ENCODE measurements at regions not wholly inside any gene's neighbourhood (a gene's known extent, or its start where the extent isn't known, plus 50 kb on each side); places are given as distances from the start of the nearest gene placed in this dataset.

DNA sequence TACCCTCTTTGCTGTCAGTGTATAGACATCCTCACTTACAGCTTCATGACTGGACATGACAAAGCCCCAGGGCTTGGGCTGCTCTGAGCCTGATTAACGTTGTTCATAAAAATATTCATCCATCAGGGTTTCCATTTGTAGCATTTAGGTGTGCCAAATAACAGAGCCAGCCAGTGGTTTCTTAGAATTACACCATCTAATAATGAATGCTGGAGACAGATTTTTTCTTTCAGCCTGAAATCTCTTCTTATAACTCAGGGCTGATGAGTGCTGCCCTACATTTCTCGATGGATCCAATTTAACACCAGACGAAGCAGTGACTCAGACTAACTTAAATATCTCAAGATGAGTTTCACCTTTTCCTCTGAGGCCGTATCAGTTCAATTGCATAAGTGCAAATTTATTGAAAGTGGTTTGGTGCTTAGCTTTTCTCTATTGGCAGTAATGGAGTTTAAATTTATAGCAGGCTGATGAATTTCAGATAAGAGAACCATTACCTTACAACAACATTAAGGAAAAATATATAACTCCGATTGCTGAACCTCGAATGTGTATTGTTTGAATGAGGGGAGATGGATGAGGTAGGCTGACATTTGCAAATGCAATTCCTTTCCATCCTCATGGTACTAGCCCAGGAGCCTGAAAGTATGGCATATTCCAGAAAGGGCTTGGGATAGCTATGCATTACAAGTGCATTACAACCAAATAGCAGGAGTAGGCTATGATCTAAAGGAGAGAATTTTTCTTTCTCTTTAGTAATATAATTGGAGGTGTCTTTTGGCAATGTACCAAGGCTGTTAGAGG is 900.6 kb downstream of the KCNMA1 start:
- H3K4me3 ChIP-seq (ENCODE audit: low read depth, low read length), result no peak overlapping the region
- no peak for DNase-seq (ENCODE audit: low read depth)

- no peak for DNase-seq (ENCODE audit: low read depth)
- H3K4me3 ChIP-seq (ENCODE audit: low read depth, low read length), result no peak overlapping the region
Observed at GRCh38 chr10:76736392-76736791, 901.2 kb downstream of the KCNMA1 start.

GRCh38 chr10:76735866-76736265 is 901.7 kb downstream of the KCNMA1 start:
- no peak overlapping the region for H3K4me3 ChIP-seq (ENCODE audit: low read depth, low read length)
- DNase-seq (ENCODE audit: low read depth), result no peak

DNA sequence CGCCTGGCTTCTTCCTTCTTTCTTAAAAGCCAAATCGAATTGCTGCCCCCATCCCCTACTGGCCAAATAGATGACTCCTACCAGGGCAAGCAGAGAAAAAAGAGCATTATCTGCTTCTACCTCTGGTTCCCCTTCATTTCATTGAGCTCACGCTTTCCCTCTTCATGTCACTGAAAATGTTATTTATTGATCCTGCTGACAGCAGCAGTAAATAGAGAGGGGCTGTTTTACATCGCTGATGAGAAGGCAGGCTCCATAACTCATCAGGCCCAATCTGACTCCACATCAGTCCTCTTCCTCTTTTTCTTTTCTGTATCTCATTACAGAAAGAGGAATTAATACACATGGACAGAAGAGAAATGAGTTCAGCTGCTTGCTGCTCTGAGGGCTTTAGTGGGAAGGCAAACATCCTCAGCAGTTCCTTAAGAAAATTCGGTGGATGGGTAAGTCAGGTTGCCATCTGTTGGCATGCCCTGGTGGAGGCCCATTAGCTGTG is 904.1 kb downstream of the KCNMA1 start:
- no peak for DNase-seq (ENCODE audit: low read depth)
- H3K4me3 ChIP-seq (ENCODE audit: low read depth, low read length), result no peak overlapping the region

DNA sequence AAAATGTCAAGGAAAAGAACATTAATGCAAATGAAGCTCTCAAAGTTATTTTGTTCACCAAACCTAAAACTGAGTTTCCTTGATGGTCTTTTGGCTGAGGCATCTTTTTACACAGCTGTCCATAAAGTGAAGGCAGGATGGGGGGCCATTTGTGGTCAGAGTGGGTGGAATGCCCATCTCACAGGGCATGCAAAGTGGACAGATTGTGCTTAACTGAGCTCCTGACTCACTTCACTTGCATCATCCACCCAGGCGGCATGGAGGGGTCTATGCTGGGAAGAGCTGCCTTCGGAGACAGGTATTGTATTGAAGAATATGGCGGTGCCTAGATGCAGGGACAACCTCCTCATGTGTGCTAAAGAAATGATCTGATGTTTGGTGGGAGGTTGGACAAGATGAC is 905.3 kb downstream of the KCNMA1 start:
- peak; percentile 13 for DNase-seq (ENCODE audit: low read depth)
- no peak overlapping the region for H3K4me3 ChIP-seq (ENCODE audit: low read depth, low read length)

- no peak overlapping the region for H3K4me3 ChIP-seq (ENCODE audit: low read depth, low read length)
- DNase-seq (ENCODE audit: low read depth), result no peak
Observed at GRCh38 chr10:76729841-76730487, 907.6 kb downstream of the KCNMA1 start.

DNA sequence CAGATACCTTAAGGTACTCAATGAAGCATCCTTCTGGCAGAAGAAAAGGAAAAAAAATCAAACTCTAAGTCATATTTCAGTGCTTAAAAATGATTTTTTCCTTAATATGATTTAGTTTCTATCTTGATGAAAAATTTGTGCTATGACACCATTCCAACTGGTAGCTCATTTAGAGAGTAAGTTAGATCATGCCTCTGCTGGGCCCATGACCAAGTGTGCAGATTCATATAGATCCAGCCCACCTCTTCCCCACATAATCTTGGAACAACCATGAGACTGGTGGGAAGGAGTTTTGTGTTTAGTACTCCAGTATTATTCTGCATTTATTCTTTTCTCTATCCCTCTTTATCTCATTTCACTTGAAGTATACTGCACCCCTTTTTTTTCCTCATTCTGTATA is 908.3 kb downstream of the KCNMA1 start:
- DNase-seq (ENCODE audit: low read depth), result no peak
- H3K4me3 ChIP-seq (ENCODE audit: low read depth, low read length), result no peak overlapping the region

DNA sequence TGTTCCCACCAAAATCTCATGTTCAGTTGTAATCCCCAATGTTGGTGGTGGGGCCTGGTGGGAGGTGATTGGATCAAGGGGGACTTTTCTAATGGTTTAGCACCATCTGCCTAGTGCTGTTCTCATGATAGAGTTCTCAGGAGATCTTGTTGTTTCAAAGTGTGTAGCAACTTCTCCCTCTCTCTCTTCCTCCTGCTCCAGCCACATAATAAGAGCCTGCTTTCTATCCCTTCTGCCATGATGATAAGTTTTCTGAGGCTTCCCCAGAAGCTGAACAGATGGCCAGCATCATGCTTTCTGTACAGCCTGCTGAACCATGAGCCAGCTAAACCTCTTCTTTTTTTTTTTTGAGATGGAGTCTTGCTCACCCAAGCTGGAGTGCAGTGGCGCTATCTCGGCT is 910.6 kb downstream of the KCNMA1 start:
- H3K4me3 ChIP-seq (ENCODE audit: low read depth, low read length), result no peak overlapping the region
- no peak for DNase-seq (ENCODE audit: low read depth)

GRCh38 chr10:76723844-76724243 is 913.8 kb downstream of the KCNMA1 start:
- no peak for DNase-seq (ENCODE audit: low read depth)
- no peak overlapping the region for H3K4me3 ChIP-seq (ENCODE audit: low read depth, low read length)

- H3K4me3 ChIP-seq (ENCODE audit: low read depth, low read length), result no peak overlapping the region
- DNase-seq (ENCODE audit: low read depth), result no peak
Observed at GRCh38 chr10:76721891-76722505, 915.6 kb downstream of the KCNMA1 start.

GRCh38 chr10:76719006-76719405 is 918.6 kb downstream of the KCNMA1 start:
- no peak for DNase-seq (ENCODE audit: low read depth)
- no peak overlapping the region for H3K4me3 ChIP-seq (ENCODE audit: low read depth, low read length)

GRCh38 chr10:76717141-76717540 is 920.5 kb downstream of the KCNMA1 start:
- peak; percentile 38 for DNase-seq (ENCODE audit: low read depth)
- H3K4me3 ChIP-seq (ENCODE audit: low read depth, low read length), result no peak overlapping the region

- no peak for DNase-seq (ENCODE audit: low read depth)
- no peak overlapping the region for H3K4me3 ChIP-seq (ENCODE audit: low read depth, low read length)
Observed at GRCh38 chr10:76711222-76711997, 926.2 kb downstream of the KCNMA1 start.

GRCh38 chr10:76700241-76700640 is 937.4 kb downstream of the KCNMA1 start:
- no peak for DNase-seq (ENCODE audit: low read depth)
- H3K4me3 ChIP-seq (ENCODE audit: low read depth, low read length), result no peak overlapping the region

- no peak overlapping the region for H3K4me3 ChIP-seq (ENCODE audit: low read depth, low read length)
- DNase-seq (ENCODE audit: low read depth), result no peak
Observed at GRCh38 chr10:76697923-76698322, 939.7 kb downstream of the KCNMA1 start.

GRCh38 chr10:76695069-76695468 is 942.5 kb downstream of the KCNMA1 start:
- no peak overlapping the region for H3K4me3 ChIP-seq (ENCODE audit: low read depth, low read length)
- DNase-seq (ENCODE audit: low read depth), result no peak

DNA sequence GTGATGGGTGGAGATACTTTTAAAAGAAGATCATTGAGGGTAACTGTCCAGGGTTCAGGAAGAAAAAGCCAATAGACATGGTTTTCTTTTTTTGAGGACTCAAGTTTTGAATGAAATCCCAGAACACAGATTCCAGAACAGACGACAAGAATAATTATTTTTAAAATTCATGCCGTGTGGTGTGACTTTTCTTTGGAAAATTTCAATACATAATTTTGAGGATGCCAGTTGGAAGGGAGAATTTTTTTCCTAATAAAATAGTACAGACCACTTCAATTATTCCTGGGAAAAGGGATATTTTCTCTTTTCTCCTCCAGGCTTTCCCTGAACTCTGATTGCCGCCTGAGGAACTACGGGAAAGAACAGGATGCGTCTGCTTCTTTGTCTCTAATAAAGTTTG is 951.4 kb downstream of the KCNMA1 start:
- no peak overlapping the region for H3K4me3 ChIP-seq (ENCODE audit: low read depth, low read length)
- no peak for DNase-seq (ENCODE audit: low read depth)

DNA sequence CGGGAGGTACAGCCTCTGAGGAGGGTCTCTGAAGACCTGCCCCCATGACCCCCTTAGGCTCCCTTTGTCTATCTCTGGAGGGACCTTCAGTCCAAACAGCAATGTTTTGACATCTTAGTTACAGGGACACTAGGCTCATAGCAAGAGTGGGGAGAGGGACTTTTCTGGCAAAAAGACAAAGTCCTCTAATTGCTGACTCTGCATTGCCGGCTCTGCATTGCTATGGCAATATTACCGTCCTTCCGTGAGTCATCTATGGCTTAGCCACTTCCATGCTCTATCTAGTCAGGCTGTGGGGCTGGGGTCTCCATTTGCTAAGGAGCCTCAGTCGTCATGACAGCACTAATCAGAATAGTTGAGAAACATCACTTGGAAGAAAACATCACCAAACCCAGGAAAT is 952.6 kb downstream of the KCNMA1 start:
- no peak overlapping the region for H3K4me3 ChIP-seq (ENCODE audit: low read depth, low read length)
- DNase-seq (ENCODE audit: low read depth), result no peak

GRCh38 chr10:76681153-76681552 is 956.5 kb downstream of the KCNMA1 start:
- H3K4me3 ChIP-seq (ENCODE audit: low read depth, low read length), result no peak overlapping the region
- no peak for DNase-seq (ENCODE audit: low read depth)

DNA sequence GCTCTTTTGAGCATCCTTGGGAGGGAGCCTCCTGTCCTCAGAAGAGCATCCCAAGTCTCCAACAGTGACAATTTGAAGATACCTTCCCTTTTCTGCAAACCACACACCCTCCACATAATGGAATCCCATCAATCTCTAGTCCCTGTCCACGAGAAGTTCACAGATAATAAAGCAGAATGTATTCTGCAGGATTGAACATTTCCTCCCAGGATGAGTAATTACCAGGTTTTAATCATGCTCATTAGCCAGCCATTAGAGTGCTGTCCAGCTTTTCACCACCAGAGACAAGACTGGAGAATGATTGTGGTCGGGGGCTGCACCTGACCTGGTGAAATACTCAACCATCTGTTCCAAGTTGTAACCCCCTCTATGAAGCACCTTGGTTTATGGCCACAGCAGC is 958.6 kb downstream of the KCNMA1 start:
- DNase-seq (ENCODE audit: low read depth), result no peak
- no peak overlapping the region for H3K4me3 ChIP-seq (ENCODE audit: low read depth, low read length)

All from skeletal muscle cell (primary cell).